ENCODE measurements at regions not wholly inside any gene's neighbourhood (a gene's known extent, or its start where the extent isn't known, plus 50 kb on each side); places are given as distances from the start of the nearest gene placed in this dataset.

GRCh38 chr4:125021189-125021588 lies 293.6 kb upstream of the FAT4 start:
- no peak for DNase-seq (ENCODE audit: low read depth)
- TF ChIP-seq, protein P1, sequence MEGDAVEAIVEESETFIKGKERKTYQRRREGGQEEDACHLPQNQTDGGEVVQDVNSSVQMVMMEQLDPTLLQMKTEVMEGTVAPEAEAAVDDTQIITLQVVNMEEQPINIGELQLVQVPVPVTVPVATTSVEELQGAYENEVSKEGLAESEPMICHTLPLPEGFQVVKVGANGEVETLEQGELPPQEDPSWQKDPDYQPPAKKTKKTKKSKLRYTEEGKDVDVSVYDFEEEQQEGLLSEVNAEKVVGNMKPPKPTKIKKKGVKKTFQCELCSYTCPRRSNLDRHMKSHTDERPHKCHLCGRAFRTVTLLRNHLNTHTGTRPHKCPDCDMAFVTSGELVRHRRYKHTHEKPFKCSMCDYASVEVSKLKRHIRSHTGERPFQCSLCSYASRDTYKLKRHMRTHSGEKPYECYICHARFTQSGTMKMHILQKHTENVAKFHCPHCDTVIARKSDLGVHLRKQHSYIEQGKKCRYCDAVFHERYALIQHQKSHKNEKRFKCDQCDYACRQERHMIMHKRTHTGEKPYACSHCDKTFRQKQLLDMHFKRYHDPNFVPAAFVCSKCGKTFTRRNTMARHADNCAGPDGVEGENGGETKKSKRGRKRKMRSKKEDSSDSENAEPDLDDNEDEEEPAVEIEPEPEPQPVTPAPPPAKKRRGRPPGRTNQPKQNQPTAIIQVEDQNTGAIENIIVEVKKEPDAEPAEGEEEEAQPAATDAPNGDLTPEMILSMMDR (conservative IDR thresholded peaks at IDR 0.05; ENCODE audit: low read depth, low read length): no peak
- no peak overlapping the region for H3K4me3 ChIP-seq (ENCODE audit: low read depth, low read length)

DNA sequence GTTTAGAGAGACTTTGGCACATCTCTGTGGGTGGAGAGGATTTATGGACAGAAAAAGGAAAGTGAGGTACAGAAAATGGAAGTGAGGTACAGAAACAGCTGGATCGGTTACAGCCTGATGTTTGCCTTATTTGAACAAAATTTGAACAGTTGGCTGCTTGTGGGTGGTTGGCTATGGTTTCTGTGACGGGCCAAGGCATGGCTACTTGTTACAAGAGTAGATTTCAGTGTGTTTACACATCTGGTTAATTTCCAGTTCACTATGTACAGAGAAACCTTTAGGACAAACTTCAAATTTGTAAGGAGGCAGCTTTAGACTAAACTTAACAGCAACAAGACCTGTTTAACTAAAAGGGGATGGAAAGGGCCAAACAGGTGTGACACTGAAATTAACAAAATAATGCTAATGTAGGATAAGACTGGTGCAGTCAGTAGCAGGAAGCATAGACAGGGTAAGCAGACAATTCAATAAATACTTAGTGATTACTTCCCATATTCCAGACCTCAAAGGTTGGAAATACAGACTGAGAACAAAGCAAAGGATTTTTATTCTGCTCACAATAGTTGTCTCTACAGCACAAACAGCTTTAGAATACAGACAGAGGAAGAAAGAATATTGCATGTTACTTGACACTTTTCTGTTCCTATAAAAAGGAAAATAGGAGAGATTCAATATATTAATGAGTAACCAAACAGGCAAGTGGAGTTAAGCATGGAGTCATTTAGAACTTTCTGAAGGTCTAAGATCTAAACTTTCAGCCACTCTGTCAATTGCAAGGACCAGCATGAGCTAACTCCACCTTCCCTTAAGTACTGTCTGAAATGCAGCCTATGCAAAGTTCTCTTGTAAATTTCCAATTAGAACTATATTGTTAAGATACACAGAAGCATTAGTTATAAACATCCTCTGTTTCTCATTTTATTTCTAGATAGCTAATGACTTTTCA lies 294.4 kb upstream of the FAT4 start:
- no peak overlapping the region for H3K4me3 ChIP-seq (ENCODE audit: low read depth, low read length)
- DNase-seq (ENCODE audit: low read depth): no peak
- TF ChIP-seq, protein P1 (conservative IDR thresholded peaks at IDR 0.05; ENCODE audit: low read depth, low read length): no peak

DNA sequence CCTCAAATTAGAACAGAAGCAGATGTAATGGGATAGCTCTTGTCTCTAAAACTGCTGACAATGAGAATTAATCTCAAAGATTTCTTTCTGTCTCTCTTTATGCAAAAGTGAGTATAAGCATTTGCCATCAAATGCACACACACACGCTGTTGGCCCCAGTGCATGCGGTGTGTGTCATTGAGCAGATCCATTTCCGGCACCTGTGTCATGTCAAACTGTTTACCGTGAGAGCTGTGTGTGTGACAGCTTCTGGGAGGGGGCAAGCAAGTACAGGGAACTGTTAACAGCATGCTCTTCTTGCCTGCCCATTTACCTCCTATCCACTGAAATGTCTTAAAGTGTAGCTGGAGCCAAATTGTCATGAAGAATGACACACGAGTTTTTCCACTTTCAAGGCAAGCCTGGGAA lies 297.9 kb upstream of the FAT4 start:
- no peak overlapping the region for H3K4me3 ChIP-seq (ENCODE audit: low read depth, low read length)
- no peak for DNase-seq (ENCODE audit: low read depth)
- TF ChIP-seq, protein P1 (conservative IDR thresholded peaks at IDR 0.05; ENCODE audit: low read depth, low read length): no peak

DNA sequence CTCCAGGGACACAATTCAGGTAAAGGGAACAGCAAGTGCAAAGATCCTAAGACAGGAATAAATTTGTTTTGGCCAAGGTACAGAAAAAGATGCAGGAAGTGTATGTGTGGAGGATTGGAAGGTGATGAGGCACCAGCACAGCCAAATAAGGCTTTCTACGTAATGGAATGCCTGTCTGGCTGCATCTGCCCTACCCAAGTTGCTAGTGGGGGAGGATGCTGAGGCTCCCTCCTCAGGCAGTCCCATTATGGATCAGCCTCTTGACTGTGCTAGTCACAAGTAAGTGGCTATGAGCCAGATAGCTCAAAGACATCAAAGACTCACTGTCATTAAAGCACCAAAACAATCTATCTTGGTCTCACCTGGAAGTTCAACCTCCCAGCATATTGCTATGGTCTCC lies 300.9 kb upstream of the FAT4 start:
- TF ChIP-seq, protein P1 (conservative IDR thresholded peaks at IDR 0.05; ENCODE audit: low read depth, low read length): no peak
- no peak for DNase-seq (ENCODE audit: low read depth)
- H3K4me3 ChIP-seq (ENCODE audit: low read depth, low read length): no peak overlapping the region

- TF ChIP-seq, protein P1 (conservative IDR thresholded peaks at IDR 0.05; ENCODE audit: low read depth, low read length): no peak
- no peak for DNase-seq (ENCODE audit: low read depth)
- no peak overlapping the region for H3K4me3 ChIP-seq (ENCODE audit: low read depth, low read length)
These were observed 299.1 kb upstream of the ANKRD50 start for GRCh38 chr4:125011646-125012045.

DNA sequence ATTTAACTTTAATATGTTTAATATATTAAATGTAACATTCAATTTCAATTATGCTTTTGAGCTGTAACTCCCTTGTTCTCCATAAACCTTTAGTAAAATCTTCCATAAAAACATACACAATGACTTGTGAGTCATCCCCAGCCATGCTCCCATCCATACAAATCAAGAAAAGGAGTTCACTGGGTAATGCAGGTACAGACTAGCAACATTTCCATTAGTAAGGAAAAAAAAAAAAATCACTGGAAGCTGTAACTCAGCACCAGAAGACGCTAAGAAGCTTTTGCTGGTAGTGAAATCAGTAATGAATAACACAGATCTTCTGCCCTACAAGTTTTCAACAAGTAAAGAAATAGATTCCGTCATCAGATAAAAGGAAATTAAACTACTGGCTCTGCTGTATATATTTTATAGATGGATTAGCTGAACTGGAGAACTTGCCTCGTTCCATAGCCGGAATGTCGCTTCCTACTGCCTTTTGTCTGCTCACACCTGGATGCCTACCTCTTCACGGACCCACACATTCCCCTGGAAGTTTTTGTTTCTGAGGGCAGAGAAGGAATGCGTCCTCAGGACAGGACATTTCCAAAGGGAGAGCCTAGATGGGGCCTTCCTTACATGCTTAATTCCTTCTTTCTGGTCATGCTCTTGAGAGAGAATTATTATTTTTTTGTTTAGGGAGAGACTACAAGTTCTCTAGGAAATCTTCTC lies 298.4 kb upstream of the ANKRD50 start:
- H3K4me3 ChIP-seq (ENCODE audit: low read depth, low read length): no peak overlapping the region
- no peak for DNase-seq (ENCODE audit: low read depth)
- TF ChIP-seq, protein P1 (conservative IDR thresholded peaks at IDR 0.05; ENCODE audit: low read depth, low read length): no peak

All from epithelial cell of proximal tubule (primary cell).